Mammary epithelial cell (primary cell): ENCODE measurements at regions not wholly inside any gene's neighbourhood (a gene's known extent, or its start where the extent isn't known, plus 50 kb on each side); places are given as distances from the start of the nearest gene placed in this dataset.

Experiments used
- CTCF ChIP-seq, 2 donors: IDR thresholded peaks in 1 of 2; conservative IDR thresholded peaks in 1 of 2; 2 replicates each; pipeline ENCODE4 v1.5.1; 2011 to 2012; ENCODE audit warnings: inconsistent platforms in 2 of 2, low read length in 2 of 2, mild to moderate bottlenecking in 2 of 2, control low read depth in 1 of 2, low read depth in 1 of 2; ENCODE audit not compliant: insufficient read depth in 1 of 2; ENCODE audit errors: extremely low read depth in 1 of 2
- EZH2 ChIP-seq: IDR thresholded peaks from 2 replicates; pipeline ENCODE4 v1.6.1; 2012; ENCODE audit warnings: low read length, inconsistent platforms, borderline replicate concordance

GRCh38 chr3:31220431-31220830 lies 312.3 kb upstream of the STT3B start:
- no peak for TF ChIP-seq CTCF (conservative IDR thresholded peaks at IDR 0.05 in 1 of 2, IDR thresholded peaks at IDR 0.05 in 1 of 2; ENCODE audit: extremely low read depth in 1 of 2, insufficient read depth in 1 of 2, low read depth in 1 of 2, low read length in 2 of 2)
- TF ChIP-seq EZH2: no peak
